Transverse colon (tissue), 4 donors: ENCODE measurements at regions not wholly inside any gene's neighbourhood (a gene's known extent, or its start where the extent isn't known, plus 50 kb on each side); places are given as distances from the start of the nearest gene placed in this dataset.

Source experiments
- DNase-seq: peaks from one replicate; pipeline ENCODE4 v3.0.0-alpha.2; 2019
- H3K27ac ChIP-seq, 4 donors: fragments of 200-600 bp; sonication (generic); 2 replicates each; pipeline ENCODE4 v1.5.1; 2016 to 2018; ENCODE audit warnings: inconsistent platforms in 4 of 4
- H3K27me3 ChIP-seq: fragments of 200-600 bp; sonication (generic); 2 replicates; pipeline ENCODE4 v1.5.1; 2017; ENCODE audit warnings: inconsistent platforms
- H3K36me3 ChIP-seq, 4 donors: fragments of 200-600 bp; sonication (generic); 2 replicates each; pipeline ENCODE4 v1.5.1; 2017 to 2019; ENCODE audit warnings: inconsistent platforms in 4 of 4
- H3K4me1 ChIP-seq, 4 donors: fragments of 200-600 bp; sonication (generic); 2 replicates each; pipeline ENCODE4 v1.5.1; 2017 to 2020; ENCODE audit warnings: inconsistent platforms in 4 of 4
- H3K4me3 ChIP-seq, 4 donors: fragments of 200-600 bp; sonication (generic); 1 replicate in 1 of 4; 2 replicates in 3 of 4; pipeline versions ENCODE4 v1.5.1 to v1.6.1; 2017 to 2019; ENCODE audit warnings: inconsistent platforms in 4 of 4
- H3K9me3 ChIP-seq, 2 donors: fragments of 200-600 bp; sonication (generic); 2 replicates each; pipeline ENCODE4 v1.5.1; 2017 to 2019; ENCODE audit warnings: inconsistent platforms in 2 of 2
- CTCF ChIP-seq, 5 experiments: fragments of 200-600 bp in 3 of 5; fragments of 450-650 bp in 2 of 5; sonication (generic) in 3 of 5; IDR thresholded peaks; 1 replicate in 2 of 5; 2 replicates in 3 of 5; pipeline ENCODE4 v1.5.1; 2016 to 2017; ENCODE audit warnings: antibody characterized with exemption in 5 of 5, inconsistent platforms in 3 of 5, mild to moderate bottlenecking in 2 of 5, moderate library complexity in 1 of 5
- EP300 ChIP-seq: sonication (generic); formaldehyde crosslinking; IDR thresholded peaks from one replicate; pipeline ENCODE4 v1.6.1; 2017; ENCODE audit warnings: antibody characterized with exemption, low read depth
- POLR2A ChIP-seq: fragments of 450-650 bp; IDR thresholded peaks from one replicate; pipeline ENCODE4 v1.6.1; 2016; ENCODE audit warnings: antibody characterized with exemption, mild to moderate bottlenecking, moderate library complexity
- POLR2AphosphoS5 ChIP-seq, 3 donors: sonication (generic); formaldehyde crosslinking; IDR thresholded peaks; one replicate each; pipeline ENCODE4 v1.6.1; 2016; ENCODE audit warnings: antibody characterized with exemption in 3 of 3
- WGBS, 2 donors: methylation state at CpG; one replicate each; pipeline ENCODE4 v1.1.5; 2018; ENCODE audit warnings: low coverage in 1 of 2; 5-methylcytosine and 5-hydroxymethylcytosine counted together
- in situ Hi-C, 4 donors: fragments of 200-750 bp; cut with MboI; loops; one replicate each; pipeline versions ENCODE4 v1.15.0 to v1.15.1; 2017; ENCODE audit warnings: low sequenced_read_pairs in 3 of 4, low pct_ligation_motif_present in 1 of 4, low pct_unique_long_range_greater_than_20kb in 1 of 4
- intact Hi-C: fragments of 100-400 bp; cut with DNase I; formaldehyde crosslinking; loops from one replicate; pipeline ENCODE4 v1.15.1; 2023; ENCODE audit warnings: low total_unique reads

- TF ChIP-seq CTCF (IDR thresholded peaks at IDR 0.05) (no peak), EP300 (no peak), POLR2A (no peak), POLR2AphosphoS5 (IDR thresholded peaks at IDR 0.05) (no peak)
- H3K36me3 ChIP-seq: no peaks in the 10 kb centered on the region
- no peak overlapping the region for H3K4me3 ChIP-seq
- no peak for DNase-seq
- in situ Hi-C loops: no loop called here
- H3K27me3 ChIP-seq: no peaks in the 10 kb centered on the region
- intact Hi-C loops: no loop called here
- no peaks in the 10 kb centered on the region for H3K9me3 ChIP-seq
- peak overlapping the region in 1 of 4 donors; percentile 77 for H3K27ac ChIP-seq
- 90% methylated on average over 13 of the region's 31 CpGs; no CpG with 5 or more reads in 1 of the 2 donors for WGBS, 2 donors
- H3K4me1 ChIP-seq: peaks cover 0 to 36% (median 17%) of the 10 kb centered on the region in 4 donors
Measured at GRCh38 chr12:45585522-45586230, 143.8 kb upstream of the ARID2 start.

DNA sequence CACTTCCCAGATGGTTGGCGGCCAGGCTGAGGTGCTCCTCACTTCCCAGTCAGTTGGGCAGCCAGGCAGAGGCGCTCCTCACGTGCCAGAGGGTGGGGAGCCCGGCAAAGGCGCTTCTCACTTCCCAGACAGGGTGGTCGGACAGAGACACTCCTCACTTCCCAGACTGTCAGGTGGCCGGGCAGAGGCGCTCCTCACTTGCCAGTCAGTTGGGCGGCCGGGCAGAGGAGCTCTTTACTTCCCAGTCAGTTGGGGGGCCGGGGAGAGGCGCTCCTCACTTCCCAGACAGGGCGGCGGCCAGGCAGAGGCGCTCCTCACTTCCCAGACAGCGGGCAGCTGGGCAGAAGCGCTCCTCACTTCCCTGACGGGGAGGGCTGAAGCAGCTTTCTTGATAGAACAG, 143.0 kb upstream of the ARID2 start:
- peak; percentile 18 for DNase-seq
- Histone ChIP-seq H3K27ac (peak overlapping the region; percentile 62 to 82 (median 76)), H3K4me1 (peaks cover 0 to 41% (median 20%) of the 10 kb centered on the region in 4 donors), H3K9me3 (no peaks in the 10 kb centered on the region), H3K36me3 (no peaks in the 10 kb centered on the region), H3K27me3 (no peaks in the 10 kb centered on the region), H3K4me3 (no peak overlapping the region)
- TF ChIP-seq EP300 (no peak), POLR2AphosphoS5 (IDR thresholded peaks at IDR 0.05) (no peak), POLR2A (no peak), CTCF (IDR thresholded peaks at IDR 0.05) (no peak)
- in situ Hi-C loops (no loop called here), intact Hi-C loops (no loop called here)
- WGBS, 2 donors: 96% methylated on average over 18 of the region's 18 CpGs; no CpG with 5 or more reads in 1 of the 2 donors

GRCh38 chr12:45587012-45587411, 142.5 kb upstream of the ARID2 start:
- H3K27me3 ChIP-seq: no peaks in the 10 kb centered on the region
- TF ChIP-seq CTCF (IDR thresholded peaks at IDR 0.05) (no peak), POLR2A (no peak), EP300 (no peak), POLR2AphosphoS5 (IDR thresholded peaks at IDR 0.05) (peak in 1 of 3 donors; percentile 32)
- no peaks in the 10 kb centered on the region for H3K36me3 ChIP-seq
- H3K9me3 ChIP-seq: no peaks in the 10 kb centered on the region
- intact Hi-C loops (no loop called here), in situ Hi-C loops (no loop called here)
- DNase-seq: peak; percentile 56
- 40 to 74% methylated on average over 1 to 2 of the region's 2 CpGs for WGBS, 2 donors
- H3K4me1 ChIP-seq: peaks cover 0 to 43% (median 21%) of the 10 kb centered on the region in 4 donors
- H3K27ac ChIP-seq: peak overlapping the region; percentile 75 to 82 (median 76)
- no peak overlapping the region for H3K4me3 ChIP-seq

- 79 to 94% methylated on average over 2 to 3 of the region's 3 CpGs for WGBS, 2 donors
- in situ Hi-C loops (no loop called here), intact Hi-C loops (no loop called here)
- Histone ChIP-seq H3K4me1 (peaks cover 0 to 36% (median 21%) of the 10 kb centered on the region in 4 donors), H3K36me3 (no peaks in the 10 kb centered on the region), H3K27me3 (no peaks in the 10 kb centered on the region), H3K9me3 (no peaks in the 10 kb centered on the region), H3K4me3 (no peak overlapping the region), H3K27ac (peak overlapping the region; percentile 75 to 82 (median 76))
- TF ChIP-seq POLR2AphosphoS5 (IDR thresholded peaks at IDR 0.05): peak in 2 of 3 donors; percentile 43 to 54
- TF ChIP-seq CTCF (IDR thresholded peaks at IDR 0.05): no peak
- peak; percentile 38 for DNase-seq
Measured at GRCh38 chr12:45587877-45588533, 141.5 kb upstream of the ARID2 start.
